Liver (tissue), 8 donors: ENCODE measurements at regions not wholly inside any gene's neighbourhood (a gene's known extent, or its start where the extent isn't known, plus 50 kb on each side); places are given as distances from the start of the nearest gene placed in this dataset.

Experiments used
- DNase-seq: peaks from one replicate; pipeline ENCODE4 v3.0.0-alpha.2; 2017; ENCODE audit warnings: low spot score
- H3K27ac ChIP-seq, 2 donors: one replicate each; pipeline ENCODE4 v1.7.0; 2013; ENCODE audit warnings: inconsistent platforms in 2 of 2, low read length in 2 of 2, control low read depth in 1 of 2, low read depth in 1 of 2, mild to moderate bottlenecking in 1 of 2
- H3K27me3 ChIP-seq, 4 donors: one replicate each; pipeline versions ENCODE4 v1.6.1 to v1.7.0; 2013; ENCODE audit warnings: low read length in 3 of 4, inconsistent platforms in 1 of 4, mild to moderate bottlenecking in 1 of 4, moderate library complexity in 1 of 4; ENCODE audit not compliant: control insufficient read depth in 4 of 4, insufficient read depth in 4 of 4
- H3K36me3 ChIP-seq, 4 donors: one replicate each; pipeline versions ENCODE4 v1.6.1 to v1.7.0; 2013; ENCODE audit warnings: low read length in 3 of 4, mild to moderate bottlenecking in 3 of 4, low read depth in 1 of 4, moderate library complexity in 1 of 4; ENCODE audit not compliant: control insufficient read depth in 4 of 4, insufficient read depth in 3 of 4
- H3K4me1 ChIP-seq, 4 donors: one replicate each; pipeline versions ENCODE4 v1.6.1 to v1.7.0; 2013; ENCODE audit warnings: low read length in 3 of 4, mild to moderate bottlenecking in 3 of 4, moderate library complexity in 1 of 4; ENCODE audit not compliant: control insufficient read depth in 4 of 4, insufficient read depth in 4 of 4
- H3K4me3 ChIP-seq, 3 donors: one replicate each; pipeline versions ENCODE4 v1.6.1 to v1.7.0; 2013; ENCODE audit warnings: low read length in 3 of 3, control low read depth in 1 of 3, low read depth in 1 of 3, mild to moderate bottlenecking in 1 of 3
- H3K9ac ChIP-seq, 2 donors: one replicate each; pipeline ENCODE4 v1.7.0; 2013; ENCODE audit warnings: low read length in 2 of 2, mild to moderate bottlenecking in 2 of 2, moderate library complexity in 2 of 2, control low read depth in 1 of 2, low read depth in 1 of 2
- H3K9me3 ChIP-seq, 4 donors: one replicate each; pipeline versions ENCODE4 v1.6.1 to v1.7.0; 2013; ENCODE audit warnings: low read length in 3 of 4; ENCODE audit not compliant: control insufficient read depth in 4 of 4
- FOXA1 ChIP-seq: IDR thresholded peaks from 2 replicates; pipeline ENCODE4 v1.6.1; 2016; ENCODE audit warnings: antibody characterized with exemption
- FOXA2 ChIP-seq: IDR thresholded peaks from 2 replicates; pipeline ENCODE4 v1.6.1; 2016; ENCODE audit warnings: antibody characterized with exemption
- GABPA ChIP-seq, 2 donors: IDR thresholded peaks in 1 of 2; conservative IDR thresholded peaks in 1 of 2; 2 replicates each; pipeline ENCODE4 v1.6.1; 2016; ENCODE audit warnings: antibody characterized with exemption in 2 of 2, mild to moderate bottlenecking in 1 of 2, moderate library complexity in 1 of 2
- HNF4A ChIP-seq, 2 donors: conservative IDR thresholded peaks; 2 replicates each; pipeline ENCODE4 v1.6.1; 2016; ENCODE audit warnings: antibody characterized with exemption in 2 of 2, mild to moderate bottlenecking in 2 of 2
- HNF4G ChIP-seq: IDR thresholded peaks from 2 replicates; pipeline ENCODE4 v1.6.1; 2016; ENCODE audit warnings: antibody characterized with exemption
- JUND ChIP-seq, 2 donors: IDR thresholded peaks; 2 replicates each; pipeline ENCODE4 v1.6.1; 2016; ENCODE audit warnings: antibody characterized with exemption in 2 of 2
- RAD21 ChIP-seq, 2 donors: IDR thresholded peaks; 2 replicates each; pipeline ENCODE4 v1.6.1; 2016; ENCODE audit warnings: antibody characterized with exemption in 2 of 2, mild to moderate bottlenecking in 2 of 2
- RXRA ChIP-seq, 2 donors: IDR thresholded peaks; 2 replicates each; pipeline ENCODE4 v1.6.1; 2017 to 2018; ENCODE audit warnings: antibody characterized with exemption in 2 of 2, mild to moderate bottlenecking in 1 of 2
- SP1 ChIP-seq: IDR thresholded peaks from 2 replicates; pipeline ENCODE4 v1.6.1; 2018; ENCODE audit warnings: antibody characterized with exemption, mild to moderate bottlenecking
- TAF1 ChIP-seq: conservative IDR thresholded peaks from 2 replicates; pipeline ENCODE4 v1.6.1; 2016; ENCODE audit warnings: antibody characterized with exemption, mild to moderate bottlenecking
- YY1 ChIP-seq: IDR thresholded peaks from 2 replicates; pipeline ENCODE4 v1.6.1; 2016; ENCODE audit warnings: antibody characterized with exemption, mild to moderate bottlenecking
- ZBTB33 ChIP-seq: IDR thresholded peaks from 2 replicates; pipeline ENCODE4 v1.6.1; 2016; ENCODE audit warnings: antibody characterized with exemption
- WGBS: extraction: QIAGEN DNeasy Blood & Tissue Kit; methylation state at CpG from one replicate; pipeline ENCODE4 v1.1.7; 2013; 5-methylcytosine and 5-hydroxymethylcytosine counted together
- TF ChIP-seq, protein P1 (sequence below): IDR thresholded peaks from 2 replicates; pipeline ENCODE4 v1.6.1; 2016; ENCODE audit warnings: antibody characterized with exemption
- TF ChIP-seq, protein P2 (sequence below): fragments of 150-350 bp; IDR thresholded peaks from 2 replicates; pipeline ENCODE4 v1.5.1; 2017; ENCODE audit warnings: improper control_type of control experiment, low read depth, low read length; ENCODE audit not compliant: missing input control
- TF ChIP-seq, protein P3 (sequence below): IDR thresholded peaks from 2 replicates; pipeline ENCODE4 v1.6.1; 2016; ENCODE audit warnings: antibody characterized with exemption
- TF ChIP-seq, protein P4 (sequence below): IDR thresholded peaks from 2 replicates; pipeline ENCODE4 v1.6.1; 2016; ENCODE audit warnings: antibody characterized with exemption, mild to moderate bottlenecking
- donor health status: healthy.
- donor health status: healthy.
- donor health status: healthy.
- donor health status: healthy.
- donor health status: healthy.

DNA sequence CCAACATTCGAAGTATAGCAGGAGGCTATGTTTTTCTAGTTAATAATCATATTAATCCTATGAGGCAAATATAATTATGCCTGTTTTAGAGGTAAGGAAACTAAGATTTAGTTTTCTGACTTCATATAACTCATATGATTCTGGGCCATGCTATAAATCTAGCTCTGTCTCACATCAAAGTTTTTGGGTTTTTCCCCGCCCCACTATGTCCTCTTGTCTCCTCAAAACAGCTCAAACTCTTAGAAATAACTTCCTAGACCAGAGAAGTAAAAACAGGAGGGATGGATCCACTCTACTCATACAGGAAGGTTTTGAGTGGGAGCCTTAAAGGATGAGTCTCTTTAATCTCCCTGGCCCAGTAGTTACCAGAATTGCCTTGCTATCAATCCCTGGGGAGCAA, 256.4 kb upstream of the FGGY start:
- Histone ChIP-seq H3K9ac (no peak overlapping the region), H3K27ac (no peak overlapping the region), H3K4me3 (no peak overlapping the region), H3K27me3 (no peaks in the 10 kb centered on the region), H3K4me1 (peaks cover 0 to 21% (median 6%) of the 10 kb centered on the region in 4 donors), H3K36me3 (no peaks in the 10 kb centered on the region), H3K9me3 (no peaks in the 10 kb centered on the region)
- TF ChIP-seq HNF4A (conservative IDR thresholded peaks at IDR 0.05) (no peak), FOXA1 (no peak), FOXA2 (no peak), RXRA (IDR thresholded peaks at IDR 0.05) (no peak), RAD21 (IDR thresholded peaks at IDR 0.05) (no peak), JUND (IDR thresholded peaks at IDR 0.05) (no peak), SP1 (no peak), GABPA (IDR thresholded peaks at IDR 0.05 in 1 of 2, conservative IDR thresholded peaks at IDR 0.05 in 1 of 2) (no peak), YY1 (no peak)
- TF ChIP-seq, protein P1, sequence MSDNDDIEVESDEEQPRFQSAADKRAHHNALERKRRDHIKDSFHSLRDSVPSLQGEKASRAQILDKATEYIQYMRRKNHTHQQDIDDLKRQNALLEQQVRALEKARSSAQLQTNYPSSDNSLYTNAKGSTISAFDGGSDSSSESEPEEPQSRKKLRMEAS, result no peak
- TF ChIP-seq, protein P2, sequence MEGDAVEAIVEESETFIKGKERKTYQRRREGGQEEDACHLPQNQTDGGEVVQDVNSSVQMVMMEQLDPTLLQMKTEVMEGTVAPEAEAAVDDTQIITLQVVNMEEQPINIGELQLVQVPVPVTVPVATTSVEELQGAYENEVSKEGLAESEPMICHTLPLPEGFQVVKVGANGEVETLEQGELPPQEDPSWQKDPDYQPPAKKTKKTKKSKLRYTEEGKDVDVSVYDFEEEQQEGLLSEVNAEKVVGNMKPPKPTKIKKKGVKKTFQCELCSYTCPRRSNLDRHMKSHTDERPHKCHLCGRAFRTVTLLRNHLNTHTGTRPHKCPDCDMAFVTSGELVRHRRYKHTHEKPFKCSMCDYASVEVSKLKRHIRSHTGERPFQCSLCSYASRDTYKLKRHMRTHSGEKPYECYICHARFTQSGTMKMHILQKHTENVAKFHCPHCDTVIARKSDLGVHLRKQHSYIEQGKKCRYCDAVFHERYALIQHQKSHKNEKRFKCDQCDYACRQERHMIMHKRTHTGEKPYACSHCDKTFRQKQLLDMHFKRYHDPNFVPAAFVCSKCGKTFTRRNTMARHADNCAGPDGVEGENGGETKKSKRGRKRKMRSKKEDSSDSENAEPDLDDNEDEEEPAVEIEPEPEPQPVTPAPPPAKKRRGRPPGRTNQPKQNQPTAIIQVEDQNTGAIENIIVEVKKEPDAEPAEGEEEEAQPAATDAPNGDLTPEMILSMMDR, result no peak
- TF ChIP-seq, protein P3, sequence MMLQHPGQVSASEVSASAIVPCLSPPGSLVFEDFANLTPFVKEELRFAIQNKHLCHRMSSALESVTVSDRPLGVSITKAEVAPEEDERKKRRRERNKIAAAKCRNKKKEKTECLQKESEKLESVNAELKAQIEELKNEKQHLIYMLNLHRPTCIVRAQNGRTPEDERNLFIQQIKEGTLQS, result no peak
- TF ChIP-seq, protein P4, sequence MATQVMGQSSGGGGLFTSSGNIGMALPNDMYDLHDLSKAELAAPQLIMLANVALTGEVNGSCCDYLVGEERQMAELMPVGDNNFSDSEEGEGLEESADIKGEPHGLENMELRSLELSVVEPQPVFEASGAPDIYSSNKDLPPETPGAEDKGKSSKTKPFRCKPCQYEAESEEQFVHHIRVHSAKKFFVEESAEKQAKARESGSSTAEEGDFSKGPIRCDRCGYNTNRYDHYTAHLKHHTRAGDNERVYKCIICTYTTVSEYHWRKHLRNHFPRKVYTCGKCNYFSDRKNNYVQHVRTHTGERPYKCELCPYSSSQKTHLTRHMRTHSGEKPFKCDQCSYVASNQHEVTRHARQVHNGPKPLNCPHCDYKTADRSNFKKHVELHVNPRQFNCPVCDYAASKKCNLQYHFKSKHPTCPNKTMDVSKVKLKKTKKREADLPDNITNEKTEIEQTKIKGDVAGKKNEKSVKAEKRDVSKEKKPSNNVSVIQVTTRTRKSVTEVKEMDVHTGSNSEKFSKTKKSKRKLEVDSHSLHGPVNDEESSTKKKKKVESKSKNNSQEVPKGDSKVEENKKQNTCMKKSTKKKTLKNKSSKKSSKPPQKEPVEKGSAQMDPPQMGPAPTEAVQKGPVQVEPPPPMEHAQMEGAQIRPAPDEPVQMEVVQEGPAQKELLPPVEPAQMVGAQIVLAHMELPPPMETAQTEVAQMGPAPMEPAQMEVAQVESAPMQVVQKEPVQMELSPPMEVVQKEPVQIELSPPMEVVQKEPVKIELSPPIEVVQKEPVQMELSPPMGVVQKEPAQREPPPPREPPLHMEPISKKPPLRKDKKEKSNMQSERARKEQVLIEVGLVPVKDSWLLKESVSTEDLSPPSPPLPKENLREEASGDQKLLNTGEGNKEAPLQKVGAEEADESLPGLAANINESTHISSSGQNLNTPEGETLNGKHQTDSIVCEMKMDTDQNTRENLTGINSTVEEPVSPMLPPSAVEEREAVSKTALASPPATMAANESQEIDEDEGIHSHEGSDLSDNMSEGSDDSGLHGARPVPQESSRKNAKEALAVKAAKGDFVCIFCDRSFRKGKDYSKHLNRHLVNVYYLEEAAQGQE, result no peak
- 92% methylated on average over 2 of the region's 2 CpGs for WGBS
- DNase-seq, result no peak

DNA sequence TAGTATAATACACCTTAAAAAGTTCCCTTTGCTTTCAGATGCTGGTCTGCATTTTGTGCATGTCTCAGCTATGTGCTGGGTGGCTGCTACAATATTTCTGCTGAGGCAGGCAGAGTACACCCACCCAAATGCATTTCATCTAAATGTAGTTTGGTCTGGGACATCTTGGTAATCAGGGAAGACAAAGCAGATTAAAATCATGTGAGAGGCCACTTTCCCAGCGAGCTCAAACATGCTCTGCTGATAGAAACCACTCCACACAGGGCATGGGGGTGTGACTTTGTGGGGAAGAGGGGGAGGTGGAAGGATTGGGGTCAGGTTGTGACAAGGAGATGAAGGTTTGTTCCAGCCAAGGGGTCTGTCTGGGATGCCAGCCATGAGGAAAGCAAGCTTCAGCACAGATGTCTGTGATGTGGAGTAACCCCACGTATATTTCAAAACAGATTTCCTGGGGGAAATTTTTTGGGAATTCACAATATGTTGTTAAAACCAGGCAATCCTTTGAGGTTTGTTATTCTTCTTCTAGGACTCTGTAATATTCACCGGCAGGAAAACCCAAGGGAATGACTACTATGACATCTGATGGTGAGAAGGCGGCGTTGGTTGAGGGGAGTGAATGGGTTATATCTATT, 255.1 kb upstream of the FGGY start:
- no peak overlapping the region for H3K4me3 ChIP-seq
- H3K27me3 ChIP-seq, result no peaks in the 10 kb centered on the region
- H3K9me3 ChIP-seq, result no peaks in the 10 kb centered on the region
- TF ChIP-seq TAF1 (no peak), RAD21 (IDR thresholded peaks at IDR 0.05) (no peak), JUND (IDR thresholded peaks at IDR 0.05) (no peak), SP1 (no peak), ZBTB33 (no peak), HNF4G (no peak), HNF4A (conservative IDR thresholded peaks at IDR 0.05) (no peak), FOXA1 (no peak), FOXA2 (no peak), GABPA (IDR thresholded peaks at IDR 0.05 in 1 of 2, conservative IDR thresholded peaks at IDR 0.05 in 1 of 2) (no peak)
- TF ChIP-seq, protein P4, result no peak
- TF ChIP-seq, protein P1, result no peak
- no peak overlapping the region for H3K9ac ChIP-seq
- DNase-seq, result no peak
- H3K4me1 ChIP-seq, result peaks cover 0 to 21% (median 6%) of the 10 kb centered on the region in 4 donors
- no peak overlapping the region for H3K27ac ChIP-seq
- H3K36me3 ChIP-seq, result no peaks in the 10 kb centered on the region
- WGBS, result 90% methylated on average over 5 of the region's 5 CpGs
